GM23338 (cell line): ENCODE measurements at regions not wholly inside any gene's neighbourhood (a gene's known extent, or its start where the extent isn't known, plus 50 kb on each side); places are given as distances from the start of the nearest gene placed in this dataset.
A peak's percentile ranks its signal among the peaks of the same experiment; 100 is the strongest.

ENCODE experiments used
- ATAC-seq: fragments of 200-7000 bp; cut with Tn5 transposase; 3 replicates; pipeline ENCODE4 v1.9.1; 2020
- DNase-seq: peaks from one replicate; pipeline ENCODE4 v3.0.0-alpha.2; 2015; ENCODE audit warnings: low spot score
- H2AFZ ChIP-seq: fragments of 200-600 bp; sonication (generic); 2 replicates; pipeline ENCODE4 v1.8.0; 2016; ENCODE audit warnings: antibody characterized with exemption, mild to moderate bottlenecking, moderate library complexity
- H3F3A ChIP-seq: fragments of 200-600 bp; sonication (generic); replicated peaks from 2 replicates; pipeline ENCODE4 v1.8.0; 2017; ENCODE audit warnings: antibody characterized with exemption, mixed run types, low read depth
- H3K27ac ChIP-seq: fragments of 200-600 bp; sonication (generic); 2 replicates; pipeline ENCODE4 v1.6.1; 2016; ENCODE audit warnings: low read depth
- H3K27me3 ChIP-seq: fragments of 200-600 bp; sonication (generic); 2 replicates; pipeline ENCODE4 v1.8.0; 2016; ENCODE audit warnings: mild to moderate bottlenecking, mixed run types, moderate library complexity; ENCODE audit not compliant: insufficient read depth
- H3K36me3 ChIP-seq: fragments of 200-600 bp; sonication (generic); 2 replicates; pipeline ENCODE4 v1.8.0; 2016; ENCODE audit warnings: mild to moderate bottlenecking; ENCODE audit not compliant: insufficient read depth
- H3K4me1 ChIP-seq: fragments of 200-600 bp; sonication (generic); 2 replicates; pipeline ENCODE4 v1.8.0; 2016; ENCODE audit warnings: mild to moderate bottlenecking, moderate library complexity; ENCODE audit not compliant: insufficient read depth
- H3K4me2 ChIP-seq: fragments of 200-600 bp; sonication (generic); 2 replicates; pipeline ENCODE4 v1.7.1; 2017; ENCODE audit warnings: mixed run types
- H3K4me3 ChIP-seq: fragments of 200-600 bp; sonication (generic); 2 replicates; pipeline ENCODE4 v1.6.1; 2016; ENCODE audit warnings: mixed run types
- H3K79me2 ChIP-seq: fragments of 200-600 bp; sonication (generic); replicated peaks from 2 replicates; pipeline ENCODE4 v1.8.0; 2017; ENCODE audit warnings: mild to moderate bottlenecking; ENCODE audit not compliant: insufficient read depth
- H3K9me2 ChIP-seq: fragments of 200-600 bp; sonication (generic); 2 replicates; pipeline ENCODE4 v1.8.0; 2017; ENCODE audit not compliant: insufficient read depth
- H4K20me1 ChIP-seq: fragments of 200-600 bp; sonication (generic); replicated peaks from 2 replicates; pipeline ENCODE4 v1.8.0; 2017; ENCODE audit warnings: mild to moderate bottlenecking; ENCODE audit not compliant: insufficient read depth
- H3K27ac Mint-ChIP-seq: 2 replicates; pipeline ENCODE4 v1.8.0; 2020; ENCODE audit warnings: inconsistent platforms, mild to moderate bottlenecking, moderate library complexity, mixed read lengths
- H3K27me3 Mint-ChIP-seq: 3 replicates; pipeline ENCODE4 v1.8.0; 2022; ENCODE audit warnings: low read depth, mild to moderate bottlenecking, moderate library complexity, mixed read lengths, inconsistent platforms; ENCODE audit not compliant: insufficient read depth, poor library complexity
- H3K36me3 Mint-ChIP-seq: 3 replicates; pipeline ENCODE4 v1.8.0; 2021; ENCODE audit warnings: low read depth, mild to moderate bottlenecking, inconsistent platforms, moderate library complexity, mixed read lengths
- H3K4me1 Mint-ChIP-seq: 3 replicates; pipeline ENCODE4 v1.8.0; 2020; ENCODE audit warnings: mild to moderate bottlenecking, inconsistent platforms, mixed read lengths
- H3K4me3 Mint-ChIP-seq: 3 replicates; pipeline ENCODE4 v1.8.0; 2021; ENCODE audit warnings: moderate library complexity, mild to moderate bottlenecking, inconsistent platforms, mixed read lengths
- H3K9me3 Mint-ChIP-seq: 3 replicates; pipeline ENCODE4 v1.8.0; 2020; ENCODE audit warnings: moderate library complexity, mild to moderate bottlenecking, inconsistent platforms, mixed read lengths
- CREB1 ChIP-seq: fragments of 250-450 bp; sonication (Bioruptor Pico); IDR thresholded peaks from 2 replicates; pipeline ENCODE4 v1.5.0; 2020; ENCODE audit warnings: low read depth, mild to moderate bottlenecking, moderate library complexity
- EZH2 ChIP-seq: fragments of 200-600 bp; sonication (generic); IDR thresholded peaks from one replicate; pipeline ENCODE4 v1.8.0; 2017; ENCODE audit warnings: antibody characterized with exemption, mild to moderate bottlenecking, low read depth; ENCODE audit not compliant: unreplicated experiment
- JUNB ChIP-seq: IDR thresholded peaks from one replicate; pipeline ENCODE4 v1.6.1; 2016; ENCODE audit warnings: antibody characterized with exemption; ENCODE audit not compliant: unreplicated experiment
- NANOG ChIP-seq: IDR thresholded peaks from 2 replicates; pipeline ENCODE4 v1.6.1; 2016; ENCODE audit warnings: antibody characterized with exemption, borderline replicate concordance
- POLR2AphosphoS5 ChIP-seq: IDR thresholded peaks from 2 replicates; pipeline ENCODE4 v1.6.1; 2016; ENCODE audit warnings: antibody characterized with exemption, low read depth
- ZNF114 ChIP-seq: fragments of 250-450 bp; sonication (Bioruptor Pico); IDR thresholded peaks from 2 replicates; pipeline ENCODE4 v1.5.0; 2020; ENCODE audit warnings: mild to moderate bottlenecking, moderate library complexity
- ZNF331 ChIP-seq: fragments of 250-450 bp; sonication (Bioruptor Pico); IDR thresholded peaks from 2 replicates; pipeline ENCODE4 v1.5.0; 2020; ENCODE audit warnings: low read depth, mild to moderate bottlenecking, moderate library complexity
- TF ChIP-seq, protein P1 (sequence below): IDR thresholded peaks from one replicate; pipeline ENCODE4 v1.6.1; 2018; ENCODE audit warnings: antibody characterized with exemption; ENCODE audit not compliant: unreplicated experiment
- TF ChIP-seq, protein P2 (sequence below): IDR thresholded peaks from 2 replicates; pipeline ENCODE4 v1.6.1; 2016; ENCODE audit warnings: antibody characterized with exemption
- TF ChIP-seq, protein P3 (sequence below): fragments of 250-450 bp; sonication (Bioruptor Pico); IDR thresholded peaks from 2 replicates; pipeline ENCODE4 v1.5.0; 2020; ENCODE audit warnings: mild to moderate bottlenecking, moderate library complexity

DNA sequence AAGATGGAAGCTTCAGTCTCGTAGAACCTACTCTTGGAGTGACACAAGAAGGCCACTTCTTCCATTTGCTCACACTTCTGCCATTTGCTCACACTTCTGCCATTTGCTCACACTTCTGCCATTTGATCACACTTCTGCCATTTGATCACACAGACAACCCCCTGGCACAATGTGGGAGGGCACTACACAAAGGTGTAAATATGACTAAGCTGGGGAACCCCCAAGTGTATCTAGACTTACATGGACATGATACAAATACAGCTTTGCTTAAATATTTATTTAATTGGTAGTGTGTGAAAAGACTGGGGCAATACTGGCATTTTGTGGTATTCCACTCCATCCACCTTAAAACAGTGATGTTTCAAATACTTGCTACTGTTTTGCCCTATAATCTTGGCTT lies 296.2 kb upstream of the PPFIA2 start (continued):
- TF ChIP-seq, protein P1, sequence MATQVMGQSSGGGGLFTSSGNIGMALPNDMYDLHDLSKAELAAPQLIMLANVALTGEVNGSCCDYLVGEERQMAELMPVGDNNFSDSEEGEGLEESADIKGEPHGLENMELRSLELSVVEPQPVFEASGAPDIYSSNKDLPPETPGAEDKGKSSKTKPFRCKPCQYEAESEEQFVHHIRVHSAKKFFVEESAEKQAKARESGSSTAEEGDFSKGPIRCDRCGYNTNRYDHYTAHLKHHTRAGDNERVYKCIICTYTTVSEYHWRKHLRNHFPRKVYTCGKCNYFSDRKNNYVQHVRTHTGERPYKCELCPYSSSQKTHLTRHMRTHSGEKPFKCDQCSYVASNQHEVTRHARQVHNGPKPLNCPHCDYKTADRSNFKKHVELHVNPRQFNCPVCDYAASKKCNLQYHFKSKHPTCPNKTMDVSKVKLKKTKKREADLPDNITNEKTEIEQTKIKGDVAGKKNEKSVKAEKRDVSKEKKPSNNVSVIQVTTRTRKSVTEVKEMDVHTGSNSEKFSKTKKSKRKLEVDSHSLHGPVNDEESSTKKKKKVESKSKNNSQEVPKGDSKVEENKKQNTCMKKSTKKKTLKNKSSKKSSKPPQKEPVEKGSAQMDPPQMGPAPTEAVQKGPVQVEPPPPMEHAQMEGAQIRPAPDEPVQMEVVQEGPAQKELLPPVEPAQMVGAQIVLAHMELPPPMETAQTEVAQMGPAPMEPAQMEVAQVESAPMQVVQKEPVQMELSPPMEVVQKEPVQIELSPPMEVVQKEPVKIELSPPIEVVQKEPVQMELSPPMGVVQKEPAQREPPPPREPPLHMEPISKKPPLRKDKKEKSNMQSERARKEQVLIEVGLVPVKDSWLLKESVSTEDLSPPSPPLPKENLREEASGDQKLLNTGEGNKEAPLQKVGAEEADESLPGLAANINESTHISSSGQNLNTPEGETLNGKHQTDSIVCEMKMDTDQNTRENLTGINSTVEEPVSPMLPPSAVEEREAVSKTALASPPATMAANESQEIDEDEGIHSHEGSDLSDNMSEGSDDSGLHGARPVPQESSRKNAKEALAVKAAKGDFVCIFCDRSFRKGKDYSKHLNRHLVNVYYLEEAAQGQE, result no peak

- no peak overlapping the region for H3K4me2 ChIP-seq
- H3K27me3 ChIP-seq, result no peaks in the 10 kb centered on the region
- H2AFZ ChIP-seq, result 0 out of 2 replicates have a peak overlapping the region, but pooled peaks have one; percentile 26
- no peaks in the 10 kb centered on the region for H3K36me3 ChIP-seq
- H3F3A ChIP-seq, result no peaks in the 10 kb centered on the region
- Mint-ChIP-seq H3K27me3 (no peaks in the 10 kb centered on the region), H3K4me3 (no peak overlapping the region), H3K9me3 (no peaks in the 10 kb centered on the region; the same call in 2 of the 3 replicates), H3K36me3 (no peaks in the 10 kb centered on the region), H3K4me1 (no peaks in the 10 kb centered on the region), H3K27ac (no peak overlapping the region)
- no peaks in the 10 kb centered on the region for H4K20me1 ChIP-seq
- no peak overlapping the region for H3K27ac ChIP-seq
- H3K4me3 ChIP-seq, result no peak overlapping the region
- H3K9me2 ChIP-seq, result no peaks in the 10 kb centered on the region
- ATAC-seq (no peak), DNase-seq (no peak)
- H3K79me2 ChIP-seq, result no peaks in the 10 kb centered on the region
- no peaks in the 10 kb centered on the region for H3K4me1 ChIP-seq
- no peak for TF ChIP-seq ZNF114 (CRISPR knock-in tag)
- TF ChIP-seq, protein P2, sequence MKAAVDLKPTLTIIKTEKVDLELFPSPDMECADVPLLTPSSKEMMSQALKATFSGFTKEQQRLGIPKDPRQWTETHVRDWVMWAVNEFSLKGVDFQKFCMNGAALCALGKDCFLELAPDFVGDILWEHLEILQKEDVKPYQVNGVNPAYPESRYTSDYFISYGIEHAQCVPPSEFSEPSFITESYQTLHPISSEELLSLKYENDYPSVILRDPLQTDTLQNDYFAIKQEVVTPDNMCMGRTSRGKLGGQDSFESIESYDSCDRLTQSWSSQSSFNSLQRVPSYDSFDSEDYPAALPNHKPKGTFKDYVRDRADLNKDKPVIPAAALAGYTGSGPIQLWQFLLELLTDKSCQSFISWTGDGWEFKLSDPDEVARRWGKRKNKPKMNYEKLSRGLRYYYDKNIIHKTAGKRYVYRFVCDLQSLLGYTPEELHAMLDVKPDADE, result no peak
- TF ChIP-seq, protein P1, result no peak
- no peak for TF ChIP-seq CREB1 (CRISPR knock-in tag)
- TF ChIP-seq, protein P3, sequence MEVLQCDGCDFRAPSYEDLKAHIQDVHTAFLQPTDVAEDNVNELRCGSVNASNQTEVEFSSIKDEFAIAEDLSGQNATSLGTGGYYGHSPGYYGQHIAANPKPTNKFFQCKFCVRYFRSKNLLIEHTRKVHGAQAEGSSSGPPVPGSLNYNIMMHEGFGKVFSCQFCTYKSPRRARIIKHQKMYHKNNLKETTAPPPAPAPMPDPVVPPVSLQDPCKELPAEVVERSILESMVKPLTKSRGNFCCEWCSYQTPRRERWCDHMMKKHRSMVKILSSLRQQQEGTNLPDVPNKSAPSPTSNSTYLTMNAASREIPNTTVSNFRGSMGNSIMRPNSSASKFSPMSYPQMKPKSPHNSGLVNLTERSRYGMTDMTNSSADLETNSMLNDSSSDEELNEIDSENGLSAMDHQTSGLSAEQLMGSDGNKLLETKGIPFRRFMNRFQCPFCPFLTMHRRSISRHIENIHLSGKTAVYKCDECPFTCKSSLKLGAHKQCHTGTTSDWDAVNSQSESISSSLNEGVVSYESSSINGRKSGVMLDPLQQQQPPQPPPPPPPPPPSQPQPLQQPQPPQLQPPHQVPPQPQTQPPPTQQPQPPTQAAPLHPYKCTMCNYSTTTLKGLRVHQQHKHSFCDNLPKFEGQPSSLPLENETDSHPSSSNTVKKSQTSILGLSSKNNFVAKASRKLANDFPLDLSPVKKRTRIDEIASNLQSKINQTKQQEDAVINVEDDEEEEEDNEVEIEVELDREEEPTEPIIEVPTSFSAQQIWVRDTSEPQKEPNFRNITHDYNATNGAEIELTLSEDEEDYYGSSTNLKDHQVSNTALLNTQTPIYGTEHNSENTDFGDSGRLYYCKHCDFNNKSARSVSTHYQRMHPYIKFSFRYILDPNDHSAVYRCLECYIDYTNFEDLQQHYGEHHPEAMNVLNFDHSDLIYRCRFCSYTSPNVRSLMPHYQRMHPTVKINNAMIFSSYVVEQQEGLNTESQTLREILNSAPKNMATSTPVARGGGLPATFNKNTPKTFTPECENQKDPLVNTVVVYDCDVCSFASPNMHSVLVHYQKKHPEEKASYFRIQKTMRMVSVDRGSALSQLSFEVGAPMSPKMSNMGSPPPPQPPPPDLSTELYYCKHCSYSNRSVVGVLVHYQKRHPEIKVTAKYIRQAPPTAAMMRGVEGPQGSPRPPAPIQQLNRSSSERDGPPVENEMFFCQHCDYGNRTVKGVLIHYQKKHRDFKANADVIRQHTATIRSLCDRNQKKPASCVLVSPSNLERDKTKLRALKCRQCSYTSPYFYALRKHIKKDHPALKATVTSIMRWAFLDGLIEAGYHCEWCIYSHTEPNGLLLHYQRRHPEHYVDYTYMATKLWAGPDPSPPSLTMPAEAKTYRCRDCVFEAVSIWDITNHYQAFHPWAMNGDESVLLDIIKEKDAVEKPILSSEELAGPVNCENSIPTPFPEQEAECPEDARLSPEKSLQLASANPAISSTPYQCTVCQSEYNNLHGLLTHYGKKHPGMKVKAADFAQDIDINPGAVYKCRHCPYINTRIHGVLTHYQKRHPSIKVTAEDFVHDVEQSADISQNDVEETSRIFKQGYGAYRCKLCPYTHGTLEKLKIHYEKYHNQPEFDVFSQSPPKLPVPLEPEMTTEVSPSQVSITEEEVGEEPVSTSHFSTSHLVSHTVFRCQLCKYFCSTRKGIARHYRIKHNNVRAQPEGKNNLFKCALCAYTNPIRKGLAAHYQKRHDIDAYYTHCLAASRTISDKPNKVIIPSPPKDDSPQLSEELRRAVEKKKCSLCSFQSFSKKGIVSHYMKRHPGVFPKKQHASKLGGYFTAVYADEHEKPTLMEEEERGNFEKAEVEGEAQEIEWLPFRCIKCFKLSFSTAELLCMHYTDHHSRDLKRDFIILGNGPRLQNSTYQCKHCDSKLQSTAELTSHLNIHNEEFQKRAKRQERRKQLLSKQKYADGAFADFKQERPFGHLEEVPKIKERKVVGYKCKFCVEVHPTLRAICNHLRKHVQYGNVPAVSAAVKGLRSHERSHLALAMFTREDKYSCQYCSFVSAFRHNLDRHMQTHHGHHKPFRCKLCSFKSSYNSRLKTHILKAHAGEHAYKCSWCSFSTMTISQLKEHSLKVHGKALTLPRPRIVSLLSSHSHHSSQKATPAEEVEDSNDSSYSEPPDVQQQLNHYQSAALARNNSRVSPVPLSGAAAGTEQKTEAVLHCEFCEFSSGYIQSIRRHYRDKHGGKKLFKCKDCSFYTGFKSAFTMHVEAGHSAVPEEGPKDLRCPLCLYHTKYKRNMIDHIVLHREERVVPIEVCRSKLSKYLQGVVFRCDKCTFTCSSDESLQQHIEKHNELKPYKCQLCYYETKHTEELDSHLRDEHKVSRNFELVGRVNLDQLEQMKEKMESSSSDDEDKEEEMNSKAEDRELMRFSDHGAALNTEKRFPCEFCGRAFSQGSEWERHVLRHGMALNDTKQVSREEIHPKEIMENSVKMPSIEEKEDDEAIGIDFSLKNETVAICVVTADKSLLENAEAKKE (CRISPR knock-in tag), result no peak
- no peak for TF ChIP-seq EZH2
- no peak for TF ChIP-seq ZNF331 (CRISPR knock-in tag)
- TF ChIP-seq NANOG, result no peak
- no peak for TF ChIP-seq JUNB
- TF ChIP-seq POLR2AphosphoS5, result no peak
These were observed 295.4 kb upstream of the PPFIA2 start for GRCh38 chr12:82054566-82054965.
